ENCODE measurements at regions not wholly inside any gene's neighbourhood (a gene's known extent, or its start where the extent isn't known, plus 50 kb on each side); places are given as distances from the start of the nearest gene placed in this dataset.

DNA sequence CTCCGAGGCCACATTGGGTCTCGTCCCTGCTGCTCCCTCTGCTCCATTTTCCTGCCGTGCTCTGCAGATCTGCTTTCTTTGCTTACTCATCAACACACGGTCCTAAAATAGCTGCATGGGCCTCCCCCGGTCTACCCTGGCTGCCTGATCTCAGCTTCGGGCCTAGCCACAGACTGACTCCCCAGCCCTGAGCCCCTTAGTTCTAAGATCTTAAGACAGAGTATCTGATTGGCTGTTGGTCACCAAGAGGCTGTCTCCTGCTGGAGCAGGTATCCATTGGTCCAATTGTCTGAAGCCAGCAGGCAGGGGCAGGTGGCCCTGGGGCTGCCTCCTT lies 53.7 kb upstream of the NECTIN1 start:
- DNase-seq (ENCODE audit: insufficient read length) (no peak), FAIRE-seq (peak; percentile 53)

DNA sequence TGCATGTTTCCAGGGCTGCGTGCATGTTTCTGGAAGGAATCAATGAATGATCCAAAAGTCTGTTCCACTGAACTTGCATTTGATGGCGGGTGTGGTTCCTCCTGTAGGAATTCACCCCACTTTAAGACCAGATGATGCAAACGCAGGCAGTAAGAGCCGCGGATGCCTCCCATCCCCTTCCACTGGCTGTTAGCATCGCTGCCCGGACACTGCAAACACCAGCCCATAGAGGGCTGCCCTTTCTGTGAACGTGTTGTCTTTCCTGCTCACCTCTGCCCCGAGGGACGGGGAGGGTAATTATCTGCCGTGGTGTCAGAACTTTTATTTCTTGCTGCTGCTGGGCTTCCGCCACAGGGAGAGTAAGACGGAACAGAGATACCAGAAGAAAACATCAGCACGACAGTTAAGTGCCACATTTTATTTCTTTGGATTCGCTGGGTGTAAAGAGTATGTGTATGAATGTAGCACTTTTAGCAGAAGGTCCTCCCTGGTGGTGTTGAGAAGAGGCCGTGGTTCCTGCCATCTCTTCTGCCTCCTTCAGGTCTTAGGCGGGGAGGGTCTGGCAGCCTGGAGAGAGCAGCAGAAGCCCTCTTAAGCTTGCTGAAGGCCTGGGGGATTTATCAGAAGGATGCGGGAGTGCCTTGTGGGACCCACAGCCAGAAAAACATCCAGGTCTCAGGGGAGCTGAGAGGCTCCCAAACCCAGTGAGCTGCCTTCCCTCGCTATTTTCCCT lies 53.2 kb upstream of the NECTIN1 start:
- FAIRE-seq (no peak), DNase-seq (ENCODE audit: insufficient read length) (no peak)
- TF ChIP-seq POLR2AphosphoS5 (IDR thresholded peaks at IDR 0.05; ENCODE audit: low read depth, low read length) = no peak
- no peak for TF ChIP-seq POLR2A (IDR thresholded peaks at IDR 0.05; ENCODE audit: low read depth, low read length)
- TF ChIP-seq TAF1 (IDR thresholded peaks at IDR 0.05; ENCODE audit: borderline replicate concordance, low read depth, low read length) = no peak

More for the DNA sequence above, 53.7 kb upstream of the NECTIN1 start:
- TF ChIP-seq POLR2A (IDR thresholded peaks at IDR 0.05; ENCODE audit: low read depth, low read length) (no peak), POLR2AphosphoS5 (IDR thresholded peaks at IDR 0.05; ENCODE audit: low read depth, low read length) (no peak), TAF1 (IDR thresholded peaks at IDR 0.05; ENCODE audit: borderline replicate concordance, low read depth, low read length) (no peak)

- no peak for FAIRE-seq
- no peak for TF ChIP-seq POLR2AphosphoS5 (IDR thresholded peaks at IDR 0.05; ENCODE audit: low read depth, low read length)
- TF ChIP-seq POLR2A (IDR thresholded peaks at IDR 0.05; ENCODE audit: low read depth, low read length) = no peak
- no peak for TF ChIP-seq TAF1 (IDR thresholded peaks at IDR 0.05; ENCODE audit: borderline replicate concordance, low read depth, low read length)
- no peak for DNase-seq (ENCODE audit: insufficient read length)
Observed at GRCh38 chr11:119780222-119780953, 51.4 kb upstream of the NECTIN1 start.

GRCh38 chr11:119779195-119780071 lies 50.4 kb upstream of the NECTIN1 start:
- DNase-seq (ENCODE audit: insufficient read length) (no peak), FAIRE-seq (no peak)
- TF ChIP-seq POLR2AphosphoS5 (IDR thresholded peaks at IDR 0.05; ENCODE audit: low read depth, low read length) (no peak), TAF1 (IDR thresholded peaks at IDR 0.05; ENCODE audit: borderline replicate concordance, low read depth, low read length) (no peak), POLR2A (IDR thresholded peaks at IDR 0.05; ENCODE audit: low read depth, low read length) (no peak)
